GM12892 (cell line): ENCODE measurements at regions not wholly inside any gene's neighbourhood (a gene's known extent, or its start where the extent isn't known, plus 50 kb on each side); places are given as distances from the start of the nearest gene placed in this dataset.

Experiments
- DNase-seq: peaks from one replicate; pipeline ENCODE4 v3.0.0; 2011; ENCODE audit not compliant: insufficient read length
- FAIRE-seq: peaks from 2 replicates; lab custom pipeline; 2011; peaks lifted over from hg19 to GRCh38; lab: Jason Lieb, UNC
- POLR2A ChIP-seq: IDR thresholded peaks from 2 replicates; pipeline ENCODE4 v1.6.1; 2011; ENCODE audit warnings: low read depth, low read length, control low read depth
- POLR2AphosphoS5 ChIP-seq: IDR thresholded peaks from 2 replicates; pipeline ENCODE4 v1.6.1; 2011; ENCODE audit warnings: low read depth, low read length, control low read depth
- TAF1 ChIP-seq: IDR thresholded peaks from 2 replicates; pipeline ENCODE4 v1.6.1; 2011; ENCODE audit warnings: low read depth, mild to moderate bottlenecking, control low read depth, low read length, borderline replicate concordance

DNA sequence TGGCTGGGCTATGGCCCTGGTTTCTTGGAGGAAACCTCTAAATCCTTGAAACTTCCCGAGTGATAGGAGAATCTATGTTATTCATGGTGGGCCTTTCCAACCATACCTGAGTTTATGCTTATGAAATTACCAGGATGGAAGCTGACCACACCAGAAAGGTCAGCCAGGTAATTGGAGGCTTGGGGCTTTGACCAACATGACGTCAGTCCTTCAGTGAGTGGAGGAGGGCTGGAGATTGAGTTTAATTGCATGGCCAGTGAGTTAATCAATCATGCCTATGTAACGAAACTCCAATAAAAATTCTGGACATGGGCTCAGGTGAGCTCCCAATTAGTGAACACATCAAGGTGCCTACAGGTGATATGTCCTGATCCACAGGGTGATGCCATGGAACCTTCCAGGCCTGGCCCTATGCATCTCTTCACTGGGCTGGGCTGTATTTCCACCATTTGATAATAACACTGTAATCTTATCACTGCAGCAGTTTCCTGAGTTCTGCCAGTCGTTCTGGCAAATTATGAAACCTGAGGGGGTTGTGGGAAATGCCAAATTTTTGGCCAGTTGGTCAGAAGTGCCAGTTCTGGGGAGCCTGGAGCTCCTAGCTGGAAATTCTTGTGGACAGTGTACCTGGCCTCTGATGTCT is 106.5 kb downstream of the CDH26 start:
- no peak for DNase-seq
- no peak for FAIRE-seq
- no peak for TF ChIP-seq POLR2A
- no peak for TF ChIP-seq POLR2AphosphoS5
- TF ChIP-seq TAF1, result no peak

DNA sequence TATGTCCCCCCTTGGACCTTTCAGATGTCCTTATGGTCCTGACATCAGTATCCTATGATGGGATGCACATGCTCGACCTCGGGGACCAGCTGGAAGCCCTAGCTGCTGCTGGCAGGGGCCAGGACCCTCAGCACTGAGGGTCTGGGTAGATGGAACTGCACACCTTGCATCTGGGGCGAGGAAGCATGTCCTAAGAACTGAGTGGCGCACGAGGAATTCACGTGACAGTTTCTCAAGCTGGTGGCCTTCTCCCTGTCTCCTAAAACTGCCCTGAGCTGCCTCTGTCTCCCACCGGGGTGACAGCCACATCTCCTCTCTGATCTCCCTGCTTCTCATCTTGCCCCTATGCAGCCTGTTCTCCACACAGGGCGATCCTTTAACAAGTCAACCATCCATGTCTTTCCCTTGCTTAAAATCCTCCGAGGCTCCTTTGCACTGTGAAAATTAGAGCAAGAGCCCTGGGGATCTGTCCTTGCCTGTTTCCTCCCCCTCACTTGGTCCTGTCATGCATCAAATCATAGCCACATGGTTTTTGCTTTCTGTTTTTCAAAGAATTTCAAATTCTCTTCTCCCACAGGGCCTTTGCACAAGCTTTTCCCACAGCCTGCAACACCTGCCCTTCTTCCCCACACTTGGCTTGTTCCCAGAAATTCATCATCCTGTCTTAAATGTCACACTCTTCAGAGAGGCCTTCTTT is 107.7 kb downstream of the CDH26 start:
- no peak for TF ChIP-seq POLR2AphosphoS5
- no peak for TF ChIP-seq TAF1
- no peak for TF ChIP-seq POLR2A
- DNase-seq (no peak), FAIRE-seq (no peak)

DNA sequence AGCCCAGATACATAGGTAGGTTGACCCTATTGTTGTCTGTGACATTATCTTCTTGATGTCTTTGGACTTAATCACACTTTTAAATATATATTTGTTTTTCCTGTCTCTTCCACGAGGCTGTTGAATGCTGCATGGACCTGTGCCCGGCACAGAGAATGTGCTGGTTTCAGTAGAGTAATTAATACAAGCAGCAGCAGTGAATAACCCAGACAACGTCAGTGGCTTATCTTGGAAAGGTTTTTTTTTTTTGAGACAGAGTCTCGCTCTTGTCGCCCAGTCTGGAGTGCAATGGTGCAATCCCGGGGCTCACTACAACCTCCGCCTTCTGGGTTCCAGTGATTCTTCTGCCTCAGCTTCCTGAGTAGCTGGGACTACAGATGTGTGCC is 108.2 kb downstream of the CDH26 start:
- no peak for DNase-seq
- TF ChIP-seq POLR2AphosphoS5 (no peak), TAF1 (no peak), POLR2A (no peak)
- FAIRE-seq, result no peak

DNA sequence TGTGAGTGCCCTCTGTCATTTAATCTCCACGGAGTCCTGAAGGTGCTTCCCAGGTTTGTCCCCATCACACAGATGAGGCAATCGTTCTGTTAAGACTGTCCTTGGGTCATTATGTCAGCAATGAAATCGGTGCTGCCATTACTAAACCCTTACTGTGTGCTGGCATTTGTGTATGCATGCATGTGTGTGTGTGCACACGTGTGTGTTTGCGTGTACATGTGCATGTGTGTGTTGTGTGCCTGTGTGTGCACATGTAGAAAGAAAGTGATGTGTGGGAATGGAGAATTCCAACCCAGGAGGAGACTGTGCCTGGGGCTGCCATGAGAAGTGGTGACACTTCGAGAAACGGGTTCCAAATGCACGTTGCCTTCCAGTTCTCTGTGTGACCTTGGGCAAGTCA is 110.3 kb downstream of the CDH26 start:
- FAIRE-seq (no peak), DNase-seq (no peak)
- TF ChIP-seq POLR2A (no peak), TAF1 (no peak), POLR2AphosphoS5 (no peak)

DNA sequence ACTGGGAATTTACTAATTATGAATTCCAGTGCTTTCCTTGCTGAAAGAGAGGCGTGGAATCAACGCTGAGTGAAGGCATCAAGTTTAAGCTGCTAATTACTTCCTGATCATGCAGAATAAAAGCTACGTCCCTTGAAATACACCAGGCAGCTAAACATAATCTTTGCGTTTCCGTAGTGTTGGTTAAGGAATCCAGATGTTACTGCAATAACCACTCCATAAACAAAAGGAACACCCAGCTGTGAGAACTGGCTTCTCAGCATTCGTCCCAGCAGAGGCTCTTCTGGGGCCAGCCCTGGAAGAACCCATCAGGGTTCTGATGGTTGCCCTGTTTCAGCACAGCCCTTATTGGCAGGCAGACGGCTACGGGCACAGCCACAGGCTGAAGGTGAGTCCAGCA is 111.4 kb downstream of the CDH26 start:
- no peak for TF ChIP-seq POLR2A
- no peak for TF ChIP-seq POLR2AphosphoS5
- TF ChIP-seq TAF1, result no peak
- DNase-seq (no peak), FAIRE-seq (no peak)

DNA sequence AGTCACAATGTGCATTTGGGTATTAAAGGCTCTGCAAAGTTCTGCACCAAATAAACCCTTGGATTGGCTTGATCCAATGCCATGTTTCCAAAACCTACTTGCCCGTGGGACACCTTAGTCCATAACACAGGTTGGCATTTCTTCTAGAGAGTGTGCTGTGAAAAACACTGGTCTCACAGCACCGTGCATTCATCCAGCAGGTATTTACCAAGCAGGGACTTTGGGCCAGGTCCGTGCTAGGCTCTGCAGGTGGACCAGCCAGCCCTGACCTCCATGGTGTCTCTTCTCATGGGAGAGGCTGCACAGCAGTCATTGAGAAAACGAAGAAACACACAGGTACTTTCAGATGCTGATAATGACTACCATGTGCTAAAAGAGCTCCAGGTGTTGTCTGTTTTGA is 112.6 kb downstream of the CDH26 start:
- FAIRE-seq (no peak), DNase-seq (no peak)

DNA sequence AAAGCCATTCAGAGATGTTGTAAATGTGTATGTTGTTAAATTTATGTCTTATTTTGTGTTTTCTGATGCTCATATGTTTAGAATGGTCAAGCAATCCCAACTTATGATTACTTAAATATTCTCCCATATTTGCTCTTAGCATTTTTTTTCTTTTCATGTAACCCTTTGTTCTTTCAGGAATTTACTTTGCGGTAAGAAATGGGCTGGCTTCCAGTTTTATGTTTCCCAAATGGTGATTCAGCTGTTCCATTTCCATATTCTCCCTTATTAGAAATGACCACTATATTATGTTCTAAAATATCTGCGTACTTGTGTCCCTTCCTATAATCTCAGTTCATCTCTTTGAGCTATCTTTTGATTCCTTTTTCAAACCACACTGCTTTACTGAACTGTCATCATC is 113.7 kb downstream of the CDH26 start:
- no peak for DNase-seq
- FAIRE-seq, result no peak
- TF ChIP-seq TAF1, result no peak
- TF ChIP-seq POLR2A, result no peak
- no peak for TF ChIP-seq POLR2AphosphoS5

More for the DNA sequence above, 112.6 kb downstream of the CDH26 start:
- TF ChIP-seq TAF1 (no peak), POLR2A (no peak), POLR2AphosphoS5 (no peak)

DNA sequence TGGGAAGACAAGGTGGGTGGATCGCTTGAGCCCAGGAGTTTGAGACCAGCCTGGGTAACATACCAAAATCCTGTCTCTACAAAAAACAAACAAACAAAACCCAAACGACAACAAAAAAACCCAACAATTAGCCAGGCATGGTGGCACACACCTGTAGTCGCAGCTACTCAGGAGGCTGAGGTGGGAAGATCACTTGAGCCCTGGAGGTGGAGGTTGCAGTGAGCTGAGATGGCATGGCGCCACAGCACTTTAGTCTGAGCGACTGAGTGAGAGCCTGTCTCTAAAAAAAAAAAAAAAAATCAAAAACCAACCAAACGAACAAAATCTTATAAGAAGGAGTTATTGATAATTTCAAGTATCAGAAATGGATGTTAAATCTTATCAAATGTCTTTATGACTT is 114.9 kb downstream of the CDH26 start:
- no peak for TF ChIP-seq TAF1
- no peak for TF ChIP-seq POLR2AphosphoS5
- TF ChIP-seq POLR2A, result no peak
- FAIRE-seq (no peak), DNase-seq (no peak)

DNA sequence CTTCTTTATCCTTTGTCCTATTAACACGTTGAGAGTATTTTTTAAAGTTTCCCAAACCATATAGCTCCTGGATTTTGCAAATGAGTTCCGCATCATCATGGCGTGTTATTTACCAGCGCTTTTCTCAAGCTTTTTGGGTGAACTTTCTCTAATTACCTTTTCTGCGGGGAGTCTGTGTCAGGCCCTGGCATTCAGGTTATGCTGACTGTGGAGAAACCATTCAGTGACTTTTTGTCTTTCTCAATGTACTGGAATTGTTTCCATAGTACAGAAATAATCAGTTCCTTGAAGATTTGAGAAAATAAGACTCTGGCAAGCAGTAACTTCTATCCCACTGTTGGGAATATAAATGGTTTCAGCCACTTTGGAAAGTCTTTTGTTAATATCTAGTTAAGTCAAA is 115.3 kb downstream of the CDH26 start:
- no peak for DNase-seq
- FAIRE-seq, result no peak
- no peak for TF ChIP-seq TAF1
- no peak for TF ChIP-seq POLR2AphosphoS5
- no peak for TF ChIP-seq POLR2A

DNA sequence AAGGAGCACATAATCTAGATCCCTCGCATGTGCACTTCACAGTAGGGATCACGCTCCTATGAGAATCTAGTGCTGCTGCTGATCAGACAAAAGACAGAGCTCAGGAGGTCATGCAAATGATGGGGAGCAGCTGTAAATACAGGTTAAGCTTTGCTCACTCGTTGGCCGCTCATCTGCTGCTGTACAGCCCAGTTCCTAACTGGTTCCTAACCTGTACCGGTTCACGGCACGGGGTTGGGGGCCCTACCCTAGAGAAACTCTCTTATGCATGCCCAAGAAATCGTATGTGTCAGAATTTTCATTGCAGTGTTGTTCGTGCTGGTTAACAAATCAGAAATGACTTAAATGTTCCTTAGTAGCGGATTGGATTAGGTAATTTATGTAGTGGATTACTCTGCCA is 116.1 kb downstream of the CDH26 start:
- TF ChIP-seq POLR2A (no peak), TAF1 (no peak), POLR2AphosphoS5 (no peak)
- no peak for FAIRE-seq
- no peak for DNase-seq

DNA sequence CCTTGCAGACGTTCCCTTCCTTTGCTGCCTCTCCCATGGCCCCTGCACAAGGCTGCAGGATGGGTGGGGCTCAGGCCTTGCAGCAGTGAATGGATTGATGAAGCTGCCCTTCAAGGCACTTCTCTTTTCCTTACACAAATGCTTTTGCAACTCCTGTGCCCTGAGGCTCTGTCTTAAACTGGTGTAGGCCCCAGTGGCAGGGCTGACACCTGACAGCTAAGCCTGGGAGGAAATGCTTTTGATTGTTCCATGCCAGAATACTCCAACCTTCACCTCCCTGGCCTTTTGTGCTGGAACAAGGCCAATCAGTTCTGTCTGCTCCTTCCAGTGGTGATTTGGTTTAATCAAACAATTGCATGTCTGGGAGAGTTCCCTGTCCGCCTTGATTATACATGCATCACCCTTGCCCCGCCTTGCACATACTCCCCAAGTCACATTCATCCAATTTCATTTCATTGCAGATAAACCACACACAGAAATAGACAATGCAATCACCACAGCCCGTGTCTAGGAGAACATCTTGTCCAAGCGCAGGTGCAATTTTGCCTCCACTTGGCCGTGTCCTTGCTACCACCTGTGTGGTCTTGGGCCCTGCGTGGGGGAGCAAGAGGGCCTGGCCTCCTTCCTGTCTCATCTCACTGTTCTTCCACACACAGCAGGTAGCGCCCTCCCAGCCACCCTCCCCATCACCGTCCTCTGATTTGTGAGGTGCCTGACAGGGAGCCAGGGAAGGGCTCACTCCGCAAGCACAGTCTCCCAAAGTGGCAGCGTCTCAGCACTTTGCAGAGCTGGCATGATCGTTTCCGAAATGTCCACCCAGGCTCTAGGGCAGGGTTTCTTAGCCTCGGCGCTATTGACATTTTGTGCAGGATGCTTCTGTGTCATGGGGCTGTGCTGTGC is 120.4 kb downstream of the CDH26 start:
- TF ChIP-seq TAF1, result no peak
- TF ChIP-seq POLR2AphosphoS5, result no peak
- TF ChIP-seq POLR2A, result no peak
- DNase-seq, result no peak
- no peak for FAIRE-seq
